ENCODE measurements at regions not wholly inside any gene's neighbourhood (a gene's known extent, or its start where the extent isn't known, plus 50 kb on each side); places are given as distances from the start of the nearest gene placed in this dataset.

DNA sequence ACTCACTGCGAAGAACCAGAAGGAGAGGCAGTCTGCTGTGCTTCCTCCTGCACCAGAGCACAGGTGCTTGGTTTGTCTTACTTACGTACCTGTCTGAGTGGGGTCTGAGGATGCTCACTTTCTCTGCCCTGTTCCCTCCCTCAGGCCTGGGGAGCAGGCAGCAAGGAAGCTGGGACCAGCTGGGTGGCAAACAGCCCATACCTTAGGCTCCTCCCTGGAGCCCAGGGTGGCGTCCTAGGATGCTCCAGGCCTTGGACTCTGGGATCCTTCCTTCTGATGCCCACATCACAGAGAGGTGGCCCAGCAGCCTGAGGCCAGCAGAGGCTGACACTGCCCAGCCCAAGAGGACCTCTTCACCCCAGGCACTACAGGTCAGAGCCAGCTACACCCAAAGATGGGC lies 593.2 kb downstream of the BRD1 start:
- H3K4me1 Mint-ChIP-seq (ENCODE audit: low read depth), result no peaks in the 10 kb centered on the region
- TF ChIP-seq, protein P1, sequence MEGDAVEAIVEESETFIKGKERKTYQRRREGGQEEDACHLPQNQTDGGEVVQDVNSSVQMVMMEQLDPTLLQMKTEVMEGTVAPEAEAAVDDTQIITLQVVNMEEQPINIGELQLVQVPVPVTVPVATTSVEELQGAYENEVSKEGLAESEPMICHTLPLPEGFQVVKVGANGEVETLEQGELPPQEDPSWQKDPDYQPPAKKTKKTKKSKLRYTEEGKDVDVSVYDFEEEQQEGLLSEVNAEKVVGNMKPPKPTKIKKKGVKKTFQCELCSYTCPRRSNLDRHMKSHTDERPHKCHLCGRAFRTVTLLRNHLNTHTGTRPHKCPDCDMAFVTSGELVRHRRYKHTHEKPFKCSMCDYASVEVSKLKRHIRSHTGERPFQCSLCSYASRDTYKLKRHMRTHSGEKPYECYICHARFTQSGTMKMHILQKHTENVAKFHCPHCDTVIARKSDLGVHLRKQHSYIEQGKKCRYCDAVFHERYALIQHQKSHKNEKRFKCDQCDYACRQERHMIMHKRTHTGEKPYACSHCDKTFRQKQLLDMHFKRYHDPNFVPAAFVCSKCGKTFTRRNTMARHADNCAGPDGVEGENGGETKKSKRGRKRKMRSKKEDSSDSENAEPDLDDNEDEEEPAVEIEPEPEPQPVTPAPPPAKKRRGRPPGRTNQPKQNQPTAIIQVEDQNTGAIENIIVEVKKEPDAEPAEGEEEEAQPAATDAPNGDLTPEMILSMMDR (IDR thresholded peaks at IDR 0.05), result no peak
- H3K9me3 Mint-ChIP-seq, result peaks cover 68% of the 10 kb centered on the region
- peaks cover 2% of the 10 kb centered on the region for H3K27me3 Mint-ChIP-seq (ENCODE audit: insufficient read depth)
- no peak for DNase-seq
- H3K27ac Mint-ChIP-seq, result no peak overlapping the region
- no peak overlapping the region for H3K4me3 Mint-ChIP-seq
- H3K36me3 Mint-ChIP-seq (ENCODE audit: low read depth), result peaks cover 4% of the 10 kb centered on the region; the same call in 1 of the 2 replicates

DNA sequence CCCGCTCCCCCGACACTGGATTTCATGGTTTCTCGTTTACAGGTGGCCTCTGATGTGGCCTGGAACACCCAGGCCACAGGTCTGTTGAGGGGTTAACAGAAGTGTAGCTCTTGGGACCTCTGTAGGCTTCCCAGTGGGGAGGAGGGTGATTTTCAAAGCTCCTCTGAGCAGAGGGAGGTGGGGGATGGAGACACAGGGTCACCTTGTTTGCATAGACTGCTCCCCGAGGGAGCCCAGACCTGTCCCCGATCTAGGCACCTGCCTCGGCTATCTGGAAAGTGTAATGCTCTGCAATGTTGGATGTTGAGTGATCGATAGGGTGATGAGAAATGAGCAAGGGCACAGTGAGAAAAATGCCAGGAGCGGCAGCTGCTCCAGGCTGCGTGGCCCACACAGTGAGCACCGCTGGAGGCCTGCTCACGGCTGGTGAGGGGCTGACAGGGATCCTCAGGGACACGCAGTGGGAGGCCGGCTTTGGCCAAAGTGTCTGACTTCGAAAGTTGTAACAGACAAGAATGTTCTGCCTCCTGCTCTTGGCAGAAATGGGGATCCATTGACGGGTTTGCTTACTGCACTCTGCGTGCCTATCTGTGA lies 594.1 kb downstream of the BRD1 start:
- TF ChIP-seq, protein P1 (IDR thresholded peaks at IDR 0.05), result no peak
- H3K27me3 Mint-ChIP-seq (ENCODE audit: insufficient read depth), result peaks cover 2% of the 10 kb centered on the region
- DNase-seq, result no peak
- H3K9me3 Mint-ChIP-seq, result peaks cover 73% of the 10 kb centered on the region
- H3K4me3 Mint-ChIP-seq, result no peak overlapping the region
- no peak overlapping the region for H3K27ac Mint-ChIP-seq
- H3K36me3 Mint-ChIP-seq (ENCODE audit: low read depth), result peaks cover 4% of the 10 kb centered on the region; the same call in 1 of the 2 replicates
- H3K4me1 Mint-ChIP-seq (ENCODE audit: low read depth), result no peaks in the 10 kb centered on the region

DNA sequence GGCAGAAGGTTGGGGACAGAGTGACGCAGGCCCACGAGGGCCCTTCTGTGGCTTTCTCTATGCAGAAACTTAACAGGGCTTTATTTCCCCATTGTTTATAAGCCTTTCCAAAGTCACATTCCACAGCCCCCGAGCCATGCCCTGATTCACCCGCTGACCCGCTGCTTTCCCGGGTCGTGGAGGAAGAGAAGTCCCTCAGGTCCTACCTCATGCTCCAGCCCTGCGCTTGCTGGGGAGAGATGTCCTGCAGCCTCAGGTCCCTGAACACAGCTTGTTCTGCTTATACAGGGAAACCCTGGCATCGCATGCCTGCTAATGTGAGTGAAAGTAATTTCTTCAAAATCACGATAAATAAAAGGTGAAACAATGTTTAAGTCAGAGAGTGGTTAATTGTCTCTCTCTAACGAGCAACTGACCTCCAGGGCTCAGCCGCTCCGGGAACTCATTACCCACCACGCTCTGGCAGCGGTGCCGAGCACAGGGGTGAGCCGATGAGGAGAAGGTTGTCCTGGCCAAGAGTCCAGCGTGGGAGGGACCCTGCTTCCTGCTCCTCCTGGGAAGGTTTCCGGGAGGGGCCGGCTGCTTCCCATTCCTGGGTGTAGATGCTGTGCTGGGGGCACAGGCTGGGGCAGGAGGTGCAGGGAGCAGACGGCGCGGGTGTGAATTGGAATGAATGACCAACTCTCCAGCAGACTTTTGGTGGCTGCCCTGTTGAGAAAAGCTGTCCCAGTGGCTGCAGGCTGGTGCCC lies 595.2 kb downstream of the BRD1 start:
- no peak for DNase-seq
- Mint-ChIP-seq H3K27ac (no peak overlapping the region), H3K4me1 (ENCODE audit: low read depth) (no peaks in the 10 kb centered on the region), H3K27me3 (ENCODE audit: insufficient read depth) (peaks cover 2% of the 10 kb centered on the region), H3K4me3 (no peak overlapping the region), H3K9me3 (peaks cover 68% of the 10 kb centered on the region), H3K36me3 (ENCODE audit: low read depth) (peaks cover 4% of the 10 kb centered on the region; the same call in 1 of the 2 replicates)
- TF ChIP-seq, protein P1 (IDR thresholded peaks at IDR 0.05), result no peak

DNA sequence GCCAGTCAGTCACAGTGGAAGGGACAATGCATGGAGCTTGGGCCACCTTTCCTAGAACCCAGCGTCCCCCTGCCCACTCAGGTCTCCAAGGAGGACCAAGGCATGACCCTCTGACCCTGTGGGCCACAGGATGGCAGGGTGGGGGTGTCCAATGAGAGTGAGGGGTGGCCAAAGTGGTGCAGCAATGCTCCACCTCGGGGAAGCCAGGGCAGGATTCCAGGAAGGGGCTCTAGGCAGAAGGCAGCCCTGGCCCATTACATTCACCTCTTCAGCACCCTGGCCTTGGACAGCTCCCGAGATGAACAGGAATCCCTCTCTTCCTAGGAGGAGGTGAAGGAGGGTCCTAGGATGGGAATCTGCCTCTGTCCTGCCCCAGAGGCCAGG lies 597.5 kb downstream of the BRD1 start:
- Mint-ChIP-seq H3K4me1 (ENCODE audit: low read depth) (no peaks in the 10 kb centered on the region), H3K4me3 (no peak overlapping the region), H3K27ac (no peak overlapping the region), H3K9me3 (peaks cover 67% of the 10 kb centered on the region), H3K36me3 (ENCODE audit: low read depth) (peaks cover 4% of the 10 kb centered on the region; the same call in 1 of the 2 replicates), H3K27me3 (ENCODE audit: insufficient read depth) (peaks cover 2% of the 10 kb centered on the region)
- DNase-seq, result no peak
- TF ChIP-seq, protein P1 (IDR thresholded peaks at IDR 0.05), result no peak

DNA sequence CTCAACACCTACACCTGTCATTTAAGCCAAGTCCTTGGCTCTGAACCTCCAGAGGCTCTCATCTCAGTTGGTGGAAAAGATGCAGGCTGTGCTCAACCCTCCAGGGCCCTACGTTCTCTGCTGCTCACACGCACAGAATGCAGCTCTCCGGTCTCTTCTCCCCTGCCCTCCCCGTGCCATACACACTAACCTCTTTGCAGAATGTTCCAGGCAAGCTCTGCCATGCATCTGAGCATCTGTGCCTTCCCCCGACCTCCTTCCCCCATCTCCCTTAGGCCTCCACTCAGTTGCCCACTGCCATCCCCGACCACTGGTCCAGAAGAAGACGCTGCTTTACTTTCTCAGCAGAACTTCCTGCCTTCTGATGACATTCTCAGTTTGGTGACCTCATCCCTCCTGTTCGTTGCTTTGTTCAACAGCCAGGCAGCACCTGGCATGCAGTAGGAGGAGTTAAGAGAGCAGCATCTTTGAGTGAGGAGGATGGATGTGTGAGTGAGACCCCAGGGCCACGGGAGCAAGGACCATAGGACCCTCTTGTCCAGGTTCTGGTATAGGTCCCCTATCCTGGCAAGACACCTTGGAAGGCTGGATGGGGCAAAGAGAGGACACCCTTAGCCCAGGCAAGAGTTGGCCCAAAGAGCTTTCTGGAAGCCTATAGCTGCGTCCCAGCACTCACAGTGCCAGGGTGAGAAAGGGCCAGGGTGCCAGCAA lies 598.0 kb downstream of the BRD1 start:
- TF ChIP-seq, protein P1 (IDR thresholded peaks at IDR 0.05), result no peak
- Mint-ChIP-seq H3K36me3 (ENCODE audit: low read depth) (peaks cover 4% of the 10 kb centered on the region; the same call in 1 of the 2 replicates), H3K4me3 (no peak overlapping the region), H3K27me3 (ENCODE audit: insufficient read depth) (peaks cover 4% of the 10 kb centered on the region), H3K9me3 (peaks cover 65% of the 10 kb centered on the region), H3K4me1 (ENCODE audit: low read depth) (no peaks in the 10 kb centered on the region), H3K27ac (no peak overlapping the region)
- no peak for DNase-seq
